Hindlimb muscle (tissue), 1 donor: ENCODE measurements at regions not wholly inside any gene's neighbourhood (a gene's known extent, or its start where the extent isn't known, plus 50 kb on each side); places are given as distances from the start of the nearest gene placed in this dataset.
A peak's percentile ranks its signal among the peaks of the same experiment; 100 is the strongest.
"Not testable (repeated sequence)": the region's sequence is repeated elsewhere in the genome, so short reads cannot be mapped to it uniquely, and the experiment has no call there.

ENCODE experiments used
- DNase-seq: peaks from one replicate; pipeline ENCODE4 v3.0.0-alpha.2; 2013

GRCh38 chr4:3586596-3586995, 54.4 kb upstream of the LRPAP1 start:
- DNase-seq = not testable (repeated sequence)

GRCh38 chr4:3585567-3585966, 53.3 kb upstream of the LRPAP1 start:
- peak; percentile 18 for DNase-seq

DNA sequence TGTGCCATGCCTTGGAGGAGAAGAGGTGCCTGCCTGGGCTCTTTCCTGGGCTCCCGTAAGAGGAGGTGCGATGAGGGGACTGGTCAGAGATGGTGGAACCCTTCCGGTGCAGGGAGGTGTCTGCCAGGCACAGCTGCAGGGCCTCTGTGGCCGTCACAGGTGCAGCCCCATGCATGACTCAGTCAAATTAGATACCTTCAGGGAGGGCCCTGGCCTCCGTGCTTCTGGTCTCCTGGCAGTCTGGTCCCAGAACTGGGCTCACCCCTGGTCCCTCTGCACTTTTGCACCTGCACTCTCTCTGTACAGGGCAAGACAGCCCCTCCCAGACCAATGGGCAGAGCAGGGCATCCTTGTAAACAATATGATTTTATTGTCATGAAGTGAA, 49.9 kb upstream of the LRPAP1 start:
- no peak for DNase-seq
